ENCODE measurements at regions not wholly inside any gene's neighbourhood (a gene's known extent, or its start where the extent isn't known, plus 50 kb on each side); places are given as distances from the start of the nearest gene placed in this dataset.

DNA sequence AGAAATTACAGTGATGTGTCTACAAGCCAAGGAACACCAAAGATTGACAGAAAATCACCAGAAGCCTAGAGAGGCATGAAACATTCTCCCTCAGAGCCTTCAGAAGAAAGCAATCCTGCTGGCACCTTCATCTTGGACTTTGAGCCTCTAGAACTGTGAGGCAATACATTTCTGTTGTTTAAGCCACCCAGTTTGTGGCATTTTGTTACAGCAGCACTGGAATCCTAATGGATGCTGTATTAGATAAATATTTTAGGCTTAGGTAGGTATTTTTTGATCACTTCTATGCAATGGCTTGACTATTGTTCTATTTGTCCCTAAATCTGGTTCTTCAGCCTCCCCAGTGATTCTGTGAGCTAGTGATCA lies 453.1 kb downstream of the LTN1 start:
- no peak overlapping the region for H3K4me3 Mint-ChIP-seq

DNA sequence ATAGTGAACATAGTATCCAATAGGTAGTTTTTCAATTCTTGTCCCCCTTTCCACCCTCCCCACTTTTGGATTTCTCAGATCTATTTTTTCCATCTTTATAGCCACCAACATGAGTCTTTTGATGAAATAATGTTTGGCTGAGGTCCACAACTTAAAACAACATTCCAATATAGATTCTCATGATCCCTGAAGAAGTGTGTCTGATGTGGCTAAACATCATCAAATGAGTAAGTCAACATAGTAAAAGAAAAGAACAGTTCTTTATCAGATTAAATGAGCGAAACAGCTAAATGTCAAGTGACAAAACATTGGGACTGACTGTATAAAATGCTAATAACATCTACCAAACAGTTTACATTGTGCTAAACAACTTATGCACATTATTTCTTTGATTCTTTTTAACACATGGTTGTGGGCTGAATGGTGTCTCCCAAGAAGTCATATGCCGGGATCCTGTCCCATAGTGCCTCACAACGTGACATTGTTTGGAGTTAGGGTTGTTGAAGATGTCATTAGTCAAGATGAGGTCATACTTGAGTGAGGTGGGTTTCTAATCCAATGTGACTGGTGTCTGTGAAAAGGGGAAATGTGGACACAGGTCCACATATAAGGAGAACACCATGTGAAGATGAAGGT lies 453.6 kb downstream of the LTN1 start:
- Mint-ChIP-seq H3K9me3 (no peaks in the 10 kb centered on the region), H3K4me3 (no peak overlapping the region), H3K4me1 (no peaks in the 10 kb centered on the region; the same call in 2 of the 3 replicates), H3K27me3 (ENCODE audit: insufficient read depth, low read depth, poor library complexity) (no peaks in the 10 kb centered on the region), H3K27ac (no peak overlapping the region), H3K36me3 (ENCODE audit: low read depth) (no peaks in the 10 kb centered on the region)
- Histone ChIP-seq H3K79me2 (replicated peaks; ENCODE audit: insufficient read depth) (no peaks in the 10 kb centered on the region), H3K36me3 (ENCODE audit: insufficient read depth) (no peaks in the 10 kb centered on the region), H4K20me1 (replicated peaks; ENCODE audit: insufficient read depth) (no peaks in the 10 kb centered on the region), H3K27ac (ENCODE audit: low read depth) (no peak overlapping the region), H3K9me2 (ENCODE audit: insufficient read depth) (peaks cover 14% of the 10 kb centered on the region), H2AFZ (no peak overlapping the region), H3K4me2 (no peak overlapping the region), H3K4me1 (ENCODE audit: insufficient read depth) (peaks cover 7% of the 10 kb centered on the region), H3K4me3 (no peak overlapping the region), H3F3A (replicated peaks; ENCODE audit: low read depth) (no peaks in the 10 kb centered on the region), H3K27me3 (ENCODE audit: insufficient read depth) (no peaks in the 10 kb centered on the region)
- no peak for DNase-seq (ENCODE audit: low spot score)
- ATAC-seq, result no peak
- no peak for TF ChIP-seq CREB1 (CRISPR knock-in tag; IDR thresholded peaks at IDR 0.05; ENCODE audit: low read depth)
- TF ChIP-seq POLR2AphosphoS5 (IDR thresholded peaks at IDR 0.05; ENCODE audit: low read depth), result no peak
- TF ChIP-seq, protein P1, sequence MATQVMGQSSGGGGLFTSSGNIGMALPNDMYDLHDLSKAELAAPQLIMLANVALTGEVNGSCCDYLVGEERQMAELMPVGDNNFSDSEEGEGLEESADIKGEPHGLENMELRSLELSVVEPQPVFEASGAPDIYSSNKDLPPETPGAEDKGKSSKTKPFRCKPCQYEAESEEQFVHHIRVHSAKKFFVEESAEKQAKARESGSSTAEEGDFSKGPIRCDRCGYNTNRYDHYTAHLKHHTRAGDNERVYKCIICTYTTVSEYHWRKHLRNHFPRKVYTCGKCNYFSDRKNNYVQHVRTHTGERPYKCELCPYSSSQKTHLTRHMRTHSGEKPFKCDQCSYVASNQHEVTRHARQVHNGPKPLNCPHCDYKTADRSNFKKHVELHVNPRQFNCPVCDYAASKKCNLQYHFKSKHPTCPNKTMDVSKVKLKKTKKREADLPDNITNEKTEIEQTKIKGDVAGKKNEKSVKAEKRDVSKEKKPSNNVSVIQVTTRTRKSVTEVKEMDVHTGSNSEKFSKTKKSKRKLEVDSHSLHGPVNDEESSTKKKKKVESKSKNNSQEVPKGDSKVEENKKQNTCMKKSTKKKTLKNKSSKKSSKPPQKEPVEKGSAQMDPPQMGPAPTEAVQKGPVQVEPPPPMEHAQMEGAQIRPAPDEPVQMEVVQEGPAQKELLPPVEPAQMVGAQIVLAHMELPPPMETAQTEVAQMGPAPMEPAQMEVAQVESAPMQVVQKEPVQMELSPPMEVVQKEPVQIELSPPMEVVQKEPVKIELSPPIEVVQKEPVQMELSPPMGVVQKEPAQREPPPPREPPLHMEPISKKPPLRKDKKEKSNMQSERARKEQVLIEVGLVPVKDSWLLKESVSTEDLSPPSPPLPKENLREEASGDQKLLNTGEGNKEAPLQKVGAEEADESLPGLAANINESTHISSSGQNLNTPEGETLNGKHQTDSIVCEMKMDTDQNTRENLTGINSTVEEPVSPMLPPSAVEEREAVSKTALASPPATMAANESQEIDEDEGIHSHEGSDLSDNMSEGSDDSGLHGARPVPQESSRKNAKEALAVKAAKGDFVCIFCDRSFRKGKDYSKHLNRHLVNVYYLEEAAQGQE (IDR thresholded peaks at IDR 0.05; ENCODE audit: unreplicated experiment), result no peak
- no peak for TF ChIP-seq NANOG (IDR thresholded peaks at IDR 0.05; ENCODE audit: borderline replicate concordance)
- TF ChIP-seq EZH2phosphoT487 (IDR thresholded peaks at IDR 0.05; ENCODE audit: unreplicated experiment), result no peak
- no peak for TF ChIP-seq ZNF331 (CRISPR knock-in tag; IDR thresholded peaks at IDR 0.05; ENCODE audit: low read depth)
- TF ChIP-seq, protein P2, sequence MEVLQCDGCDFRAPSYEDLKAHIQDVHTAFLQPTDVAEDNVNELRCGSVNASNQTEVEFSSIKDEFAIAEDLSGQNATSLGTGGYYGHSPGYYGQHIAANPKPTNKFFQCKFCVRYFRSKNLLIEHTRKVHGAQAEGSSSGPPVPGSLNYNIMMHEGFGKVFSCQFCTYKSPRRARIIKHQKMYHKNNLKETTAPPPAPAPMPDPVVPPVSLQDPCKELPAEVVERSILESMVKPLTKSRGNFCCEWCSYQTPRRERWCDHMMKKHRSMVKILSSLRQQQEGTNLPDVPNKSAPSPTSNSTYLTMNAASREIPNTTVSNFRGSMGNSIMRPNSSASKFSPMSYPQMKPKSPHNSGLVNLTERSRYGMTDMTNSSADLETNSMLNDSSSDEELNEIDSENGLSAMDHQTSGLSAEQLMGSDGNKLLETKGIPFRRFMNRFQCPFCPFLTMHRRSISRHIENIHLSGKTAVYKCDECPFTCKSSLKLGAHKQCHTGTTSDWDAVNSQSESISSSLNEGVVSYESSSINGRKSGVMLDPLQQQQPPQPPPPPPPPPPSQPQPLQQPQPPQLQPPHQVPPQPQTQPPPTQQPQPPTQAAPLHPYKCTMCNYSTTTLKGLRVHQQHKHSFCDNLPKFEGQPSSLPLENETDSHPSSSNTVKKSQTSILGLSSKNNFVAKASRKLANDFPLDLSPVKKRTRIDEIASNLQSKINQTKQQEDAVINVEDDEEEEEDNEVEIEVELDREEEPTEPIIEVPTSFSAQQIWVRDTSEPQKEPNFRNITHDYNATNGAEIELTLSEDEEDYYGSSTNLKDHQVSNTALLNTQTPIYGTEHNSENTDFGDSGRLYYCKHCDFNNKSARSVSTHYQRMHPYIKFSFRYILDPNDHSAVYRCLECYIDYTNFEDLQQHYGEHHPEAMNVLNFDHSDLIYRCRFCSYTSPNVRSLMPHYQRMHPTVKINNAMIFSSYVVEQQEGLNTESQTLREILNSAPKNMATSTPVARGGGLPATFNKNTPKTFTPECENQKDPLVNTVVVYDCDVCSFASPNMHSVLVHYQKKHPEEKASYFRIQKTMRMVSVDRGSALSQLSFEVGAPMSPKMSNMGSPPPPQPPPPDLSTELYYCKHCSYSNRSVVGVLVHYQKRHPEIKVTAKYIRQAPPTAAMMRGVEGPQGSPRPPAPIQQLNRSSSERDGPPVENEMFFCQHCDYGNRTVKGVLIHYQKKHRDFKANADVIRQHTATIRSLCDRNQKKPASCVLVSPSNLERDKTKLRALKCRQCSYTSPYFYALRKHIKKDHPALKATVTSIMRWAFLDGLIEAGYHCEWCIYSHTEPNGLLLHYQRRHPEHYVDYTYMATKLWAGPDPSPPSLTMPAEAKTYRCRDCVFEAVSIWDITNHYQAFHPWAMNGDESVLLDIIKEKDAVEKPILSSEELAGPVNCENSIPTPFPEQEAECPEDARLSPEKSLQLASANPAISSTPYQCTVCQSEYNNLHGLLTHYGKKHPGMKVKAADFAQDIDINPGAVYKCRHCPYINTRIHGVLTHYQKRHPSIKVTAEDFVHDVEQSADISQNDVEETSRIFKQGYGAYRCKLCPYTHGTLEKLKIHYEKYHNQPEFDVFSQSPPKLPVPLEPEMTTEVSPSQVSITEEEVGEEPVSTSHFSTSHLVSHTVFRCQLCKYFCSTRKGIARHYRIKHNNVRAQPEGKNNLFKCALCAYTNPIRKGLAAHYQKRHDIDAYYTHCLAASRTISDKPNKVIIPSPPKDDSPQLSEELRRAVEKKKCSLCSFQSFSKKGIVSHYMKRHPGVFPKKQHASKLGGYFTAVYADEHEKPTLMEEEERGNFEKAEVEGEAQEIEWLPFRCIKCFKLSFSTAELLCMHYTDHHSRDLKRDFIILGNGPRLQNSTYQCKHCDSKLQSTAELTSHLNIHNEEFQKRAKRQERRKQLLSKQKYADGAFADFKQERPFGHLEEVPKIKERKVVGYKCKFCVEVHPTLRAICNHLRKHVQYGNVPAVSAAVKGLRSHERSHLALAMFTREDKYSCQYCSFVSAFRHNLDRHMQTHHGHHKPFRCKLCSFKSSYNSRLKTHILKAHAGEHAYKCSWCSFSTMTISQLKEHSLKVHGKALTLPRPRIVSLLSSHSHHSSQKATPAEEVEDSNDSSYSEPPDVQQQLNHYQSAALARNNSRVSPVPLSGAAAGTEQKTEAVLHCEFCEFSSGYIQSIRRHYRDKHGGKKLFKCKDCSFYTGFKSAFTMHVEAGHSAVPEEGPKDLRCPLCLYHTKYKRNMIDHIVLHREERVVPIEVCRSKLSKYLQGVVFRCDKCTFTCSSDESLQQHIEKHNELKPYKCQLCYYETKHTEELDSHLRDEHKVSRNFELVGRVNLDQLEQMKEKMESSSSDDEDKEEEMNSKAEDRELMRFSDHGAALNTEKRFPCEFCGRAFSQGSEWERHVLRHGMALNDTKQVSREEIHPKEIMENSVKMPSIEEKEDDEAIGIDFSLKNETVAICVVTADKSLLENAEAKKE (CRISPR knock-in tag; IDR thresholded peaks at IDR 0.05), result no peak
- no peak for TF ChIP-seq STAT1 (IDR thresholded peaks at IDR 0.05; ENCODE audit: unreplicated experiment)
- TF ChIP-seq, protein P3, sequence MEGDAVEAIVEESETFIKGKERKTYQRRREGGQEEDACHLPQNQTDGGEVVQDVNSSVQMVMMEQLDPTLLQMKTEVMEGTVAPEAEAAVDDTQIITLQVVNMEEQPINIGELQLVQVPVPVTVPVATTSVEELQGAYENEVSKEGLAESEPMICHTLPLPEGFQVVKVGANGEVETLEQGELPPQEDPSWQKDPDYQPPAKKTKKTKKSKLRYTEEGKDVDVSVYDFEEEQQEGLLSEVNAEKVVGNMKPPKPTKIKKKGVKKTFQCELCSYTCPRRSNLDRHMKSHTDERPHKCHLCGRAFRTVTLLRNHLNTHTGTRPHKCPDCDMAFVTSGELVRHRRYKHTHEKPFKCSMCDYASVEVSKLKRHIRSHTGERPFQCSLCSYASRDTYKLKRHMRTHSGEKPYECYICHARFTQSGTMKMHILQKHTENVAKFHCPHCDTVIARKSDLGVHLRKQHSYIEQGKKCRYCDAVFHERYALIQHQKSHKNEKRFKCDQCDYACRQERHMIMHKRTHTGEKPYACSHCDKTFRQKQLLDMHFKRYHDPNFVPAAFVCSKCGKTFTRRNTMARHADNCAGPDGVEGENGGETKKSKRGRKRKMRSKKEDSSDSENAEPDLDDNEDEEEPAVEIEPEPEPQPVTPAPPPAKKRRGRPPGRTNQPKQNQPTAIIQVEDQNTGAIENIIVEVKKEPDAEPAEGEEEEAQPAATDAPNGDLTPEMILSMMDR (conservative IDR thresholded peaks at IDR 0.05; ENCODE audit: low read depth in 2 of 2), result no peak
- no peak for TF ChIP-seq EZH2 (IDR thresholded peaks at IDR 0.05; ENCODE audit: low read depth, unreplicated experiment)

More for the DNA sequence above, 453.1 kb downstream of the LTN1 start:
- Mint-ChIP-seq H3K4me1 (no peaks in the 10 kb centered on the region; the same call in 2 of the 3 replicates), H3K9me3 (no peaks in the 10 kb centered on the region), H3K36me3 (ENCODE audit: low read depth) (no peaks in the 10 kb centered on the region), H3K27me3 (ENCODE audit: insufficient read depth, low read depth, poor library complexity) (no peaks in the 10 kb centered on the region), H3K27ac (no peak overlapping the region)
- Histone ChIP-seq H4K20me1 (replicated peaks; ENCODE audit: insufficient read depth) (no peaks in the 10 kb centered on the region), H3K27me3 (ENCODE audit: insufficient read depth) (no peaks in the 10 kb centered on the region), H3F3A (replicated peaks; ENCODE audit: low read depth) (no peaks in the 10 kb centered on the region), H3K4me3 (no peak overlapping the region), H3K27ac (ENCODE audit: low read depth) (no peak overlapping the region), H3K79me2 (replicated peaks; ENCODE audit: insufficient read depth) (no peaks in the 10 kb centered on the region), H3K9me2 (ENCODE audit: insufficient read depth) (peaks cover 14% of the 10 kb centered on the region), H3K4me1 (ENCODE audit: insufficient read depth) (peaks cover 7% of the 10 kb centered on the region), H3K36me3 (ENCODE audit: insufficient read depth) (no peaks in the 10 kb centered on the region), H2AFZ (no peak overlapping the region), H3K4me2 (no peak overlapping the region)
- TF ChIP-seq POLR2AphosphoS5 (IDR thresholded peaks at IDR 0.05; ENCODE audit: low read depth), result no peak
- TF ChIP-seq ZNF331 (CRISPR knock-in tag; IDR thresholded peaks at IDR 0.05; ENCODE audit: low read depth), result no peak
- no peak for TF ChIP-seq EZH2 (IDR thresholded peaks at IDR 0.05; ENCODE audit: low read depth, unreplicated experiment)
- DNase-seq (ENCODE audit: low spot score), result no peak
- no peak for ATAC-seq

Measured in GM23338 (cell line).